Osteocyte (in vitro differentiated cells): ENCODE measurements at regions not wholly inside any gene's neighbourhood (a gene's known extent, or its start where the extent isn't known, plus 50 kb on each side); places are given as distances from the start of the nearest gene placed in this dataset.

Source experiments
- DNase-seq: peaks from one replicate; pipeline ENCODE4 v3.0.0; 2021; ENCODE audit warnings: mixed read lengths; ENCODE audit not compliant: unreplicated experiment; ENCODE audit errors: extremely low spot score
- H3K27ac Mint-ChIP-seq: one replicate; pipeline ENCODE4 v1.8.0; 2021; ENCODE audit warnings: mild to moderate bottlenecking, mixed read lengths; ENCODE audit not compliant: unreplicated experiment
- H3K27me3 Mint-ChIP-seq: one replicate; pipeline ENCODE4 v1.8.0; 2021; ENCODE audit warnings: mixed read lengths; ENCODE audit not compliant: unreplicated experiment
- H3K36me3 Mint-ChIP-seq: one replicate; pipeline ENCODE4 v1.8.0; 2021; ENCODE audit warnings: mixed read lengths; ENCODE audit not compliant: unreplicated experiment
- H3K4me1 Mint-ChIP-seq: one replicate; pipeline ENCODE4 v1.8.0; 2021; ENCODE audit warnings: mixed read lengths; ENCODE audit not compliant: unreplicated experiment
- H3K4me3 Mint-ChIP-seq: one replicate; pipeline ENCODE4 v1.8.0; 2021; ENCODE audit warnings: mild to moderate bottlenecking, moderate library complexity, mixed read lengths; ENCODE audit not compliant: unreplicated experiment
- H3K9me3 Mint-ChIP-seq: one replicate; pipeline ENCODE4 v1.8.0; 2021; ENCODE audit warnings: mixed read lengths; ENCODE audit not compliant: unreplicated experiment
- TF ChIP-seq, protein P1 (sequence below): fragments of 200-600 bp; sonication (generic); IDR thresholded peaks from 2 replicates; pipeline ENCODE4 v1.5.0; 2021; ENCODE audit warnings: antibody characterized with exemption, mild to moderate bottlenecking, moderate library complexity

DNA sequence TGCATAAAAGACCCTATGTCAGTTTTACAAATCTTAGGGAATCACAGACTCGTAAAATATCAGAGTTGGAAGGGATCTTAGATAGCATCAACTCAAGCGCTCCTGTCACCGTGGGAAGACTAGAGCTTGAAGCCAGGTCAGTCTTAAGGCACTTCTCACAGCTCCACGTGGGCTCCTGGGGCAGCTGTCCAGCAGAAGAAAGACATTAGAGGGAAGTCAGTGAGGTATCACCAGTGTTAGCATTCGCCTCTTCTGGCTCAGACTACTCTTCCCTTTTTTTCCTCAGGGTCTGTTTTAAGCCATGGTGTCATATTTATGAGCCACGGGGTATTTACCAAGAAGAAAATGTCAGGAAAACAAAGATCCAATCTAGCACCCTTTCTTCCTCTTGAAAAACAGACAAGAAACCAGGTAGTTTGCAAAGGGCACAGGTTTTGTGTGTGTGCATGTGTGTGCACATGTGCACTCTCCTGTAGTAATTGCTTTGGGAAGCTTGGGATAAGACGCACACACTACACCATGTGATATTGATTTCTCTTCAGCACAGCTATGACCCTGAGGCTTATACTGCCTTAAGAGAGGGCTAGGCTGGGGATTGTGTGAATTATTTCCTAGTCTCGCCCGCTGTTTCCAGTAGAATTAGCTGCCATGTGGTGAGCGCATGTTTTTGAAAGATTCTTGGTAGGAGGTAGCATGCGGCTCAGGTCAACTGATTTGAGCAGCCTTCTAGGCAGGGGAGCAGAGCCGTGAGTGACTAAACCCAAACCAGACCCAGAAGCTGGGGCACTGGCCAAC is 61.0 kb upstream of the ELAC2 start:
- Mint-ChIP-seq H3K4me3 (no peak overlapping the region), H3K27me3 (peaks cover 13% of the 10 kb centered on the region), H3K27ac (no peak overlapping the region), H3K4me1 (peaks cover 1% of the 10 kb centered on the region), H3K9me3 (peaks cover 6% of the 10 kb centered on the region), H3K36me3 (no peaks in the 10 kb centered on the region)
- no peak for DNase-seq
- TF ChIP-seq, protein P1, sequence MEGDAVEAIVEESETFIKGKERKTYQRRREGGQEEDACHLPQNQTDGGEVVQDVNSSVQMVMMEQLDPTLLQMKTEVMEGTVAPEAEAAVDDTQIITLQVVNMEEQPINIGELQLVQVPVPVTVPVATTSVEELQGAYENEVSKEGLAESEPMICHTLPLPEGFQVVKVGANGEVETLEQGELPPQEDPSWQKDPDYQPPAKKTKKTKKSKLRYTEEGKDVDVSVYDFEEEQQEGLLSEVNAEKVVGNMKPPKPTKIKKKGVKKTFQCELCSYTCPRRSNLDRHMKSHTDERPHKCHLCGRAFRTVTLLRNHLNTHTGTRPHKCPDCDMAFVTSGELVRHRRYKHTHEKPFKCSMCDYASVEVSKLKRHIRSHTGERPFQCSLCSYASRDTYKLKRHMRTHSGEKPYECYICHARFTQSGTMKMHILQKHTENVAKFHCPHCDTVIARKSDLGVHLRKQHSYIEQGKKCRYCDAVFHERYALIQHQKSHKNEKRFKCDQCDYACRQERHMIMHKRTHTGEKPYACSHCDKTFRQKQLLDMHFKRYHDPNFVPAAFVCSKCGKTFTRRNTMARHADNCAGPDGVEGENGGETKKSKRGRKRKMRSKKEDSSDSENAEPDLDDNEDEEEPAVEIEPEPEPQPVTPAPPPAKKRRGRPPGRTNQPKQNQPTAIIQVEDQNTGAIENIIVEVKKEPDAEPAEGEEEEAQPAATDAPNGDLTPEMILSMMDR: no peak

DNA sequence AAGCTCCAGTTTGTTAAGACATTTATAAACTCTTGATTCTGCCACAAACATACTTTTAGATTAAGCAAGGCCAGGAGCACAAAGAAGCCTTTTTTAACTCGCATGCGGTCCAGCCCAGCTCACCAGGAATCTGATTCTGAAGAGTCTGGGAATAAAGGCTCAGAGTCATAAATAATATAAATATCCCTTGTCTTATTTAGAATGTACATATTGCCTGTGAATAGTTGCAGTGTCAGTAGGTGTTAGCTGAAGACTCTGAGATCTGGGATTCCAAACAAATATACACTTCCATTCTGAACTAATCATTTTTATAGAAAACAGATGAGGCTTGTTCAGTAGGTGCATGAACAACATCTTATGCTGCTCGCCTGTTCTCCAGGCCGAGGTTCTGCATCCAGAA is 59.1 kb upstream of the ELAC2 start:
- no peak overlapping the region for H3K27ac Mint-ChIP-seq
- DNase-seq: no peak
- no peak overlapping the region for H3K4me3 Mint-ChIP-seq
- peaks cover 1% of the 10 kb centered on the region for H3K4me1 Mint-ChIP-seq
- no peaks in the 10 kb centered on the region for H3K36me3 Mint-ChIP-seq
- peaks cover 10% of the 10 kb centered on the region for H3K27me3 Mint-ChIP-seq
- no peaks in the 10 kb centered on the region for H3K9me3 Mint-ChIP-seq
- TF ChIP-seq, protein P1: no peak

DNA sequence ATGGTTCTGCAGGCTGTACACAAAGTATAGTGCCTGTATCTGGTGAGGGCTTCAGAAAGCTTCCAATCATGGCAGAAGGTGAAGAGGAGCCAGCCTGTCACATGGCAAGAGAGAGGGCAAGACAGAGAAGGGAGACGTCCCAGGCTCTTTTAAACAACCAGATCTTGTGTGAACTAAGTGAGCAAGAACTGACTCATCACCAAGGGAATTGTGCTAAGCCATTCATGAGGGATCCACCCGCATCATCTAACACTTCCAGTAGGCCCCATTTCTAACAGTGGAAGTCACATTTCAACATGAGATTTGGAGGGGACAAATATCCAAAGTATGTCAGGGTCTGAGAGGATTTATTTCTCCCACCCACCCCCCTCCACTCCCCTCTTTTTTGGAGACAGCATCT is 56.2 kb upstream of the ELAC2 start:
- TF ChIP-seq, protein P1: no peak
- Mint-ChIP-seq H3K9me3 (no peaks in the 10 kb centered on the region), H3K36me3 (no peaks in the 10 kb centered on the region), H3K27me3 (peaks cover 13% of the 10 kb centered on the region), H3K4me1 (peaks cover 1% of the 10 kb centered on the region), H3K27ac (no peak overlapping the region), H3K4me3 (no peak overlapping the region)
- DNase-seq: no peak

GRCh38 chr17:13073018-13073417 is 55.2 kb upstream of the ELAC2 start:
- Mint-ChIP-seq H3K27ac (no peak overlapping the region), H3K4me3 (no peak overlapping the region), H3K9me3 (no peaks in the 10 kb centered on the region), H3K27me3 (peaks cover 13% of the 10 kb centered on the region), H3K36me3 (no peaks in the 10 kb centered on the region), H3K4me1 (peaks cover 1% of the 10 kb centered on the region)
- TF ChIP-seq, protein P1: no peak
- no peak for DNase-seq

- no peak overlapping the region for H3K27ac Mint-ChIP-seq
- no peak for DNase-seq
- H3K27me3 Mint-ChIP-seq: peaks cover 13% of the 10 kb centered on the region
- peaks cover 1% of the 10 kb centered on the region for H3K4me1 Mint-ChIP-seq
- H3K4me3 Mint-ChIP-seq: no peak overlapping the region
- TF ChIP-seq, protein P1: no peak
- no peaks in the 10 kb centered on the region for H3K36me3 Mint-ChIP-seq
- H3K9me3 Mint-ChIP-seq: no peaks in the 10 kb centered on the region
These were observed 52.9 kb upstream of the ELAC2 start for GRCh38 chr17:13070732-13071131.
